Activated CD4-positive, alpha-beta T cell treated with anti-CD3 and anti-CD28 coated beads, Interleukin-2, amount 10 ng/mL, durations not matched to agents 7 days and 5 days (primary cell): ENCODE measurements at regions not wholly inside any gene's neighbourhood (a gene's known extent, or its start where the extent isn't known, plus 50 kb on each side); places are given as distances from the start of the nearest gene placed in this dataset.

Experiments
- CTCF ChIA-PET: fragments of 350-600 bp; sonication (Branson Sonifier 250); formaldehyde crosslinking; loops from one replicate; lab custom pipeline; 2021; ENCODE audit warnings: antibody characterized with exemption; lab: Charles Lee
- POLR2A ChIA-PET: fragments of 350-600 bp; sonication (Branson Sonifier 250); formaldehyde crosslinking; loops from one replicate; lab custom pipeline; 2021; ENCODE audit warnings: antibody characterized with exemption; lab: Charles Lee
- DNase-seq: peaks from one replicate; pipeline ENCODE4 v3.0.0-alpha.2; 2020
- H3K27ac Mint-ChIP-seq: one replicate; pipeline ENCODE4 v1.8.0; 2021; ENCODE audit warnings: mild to moderate bottlenecking, moderate library complexity, mixed read lengths
- H3K27me3 Mint-ChIP-seq: one replicate; pipeline ENCODE4 v1.8.0; 2021; ENCODE audit warnings: mixed read lengths
- H3K36me3 Mint-ChIP-seq: one replicate; pipeline ENCODE4 v1.8.0; 2021; ENCODE audit warnings: low read depth, mixed read lengths
- H3K4me1 Mint-ChIP-seq: one replicate; pipeline ENCODE4 v1.8.0; 2021; ENCODE audit warnings: mixed read lengths
- H3K4me3 Mint-ChIP-seq: one replicate; pipeline ENCODE4 v1.8.0; 2021; ENCODE audit warnings: mild to moderate bottlenecking, moderate library complexity, mixed read lengths
- H3K9me3 Mint-ChIP-seq: one replicate; pipeline ENCODE4 v1.8.0; 2021; ENCODE audit warnings: mixed read lengths

- Mint-ChIP-seq H3K36me3 (no peaks in the 10 kb centered on the region), H3K4me1 (no peaks in the 10 kb centered on the region), H3K27ac (no peak overlapping the region), H3K9me3 (peaks cover 3% of the 10 kb centered on the region), H3K4me3 (no peak overlapping the region), H3K27me3 (no peaks in the 10 kb centered on the region)
- ChIA-PET POLR2A (no interaction called here), CTCF (interaction anchor here (0.6 kb wide), 1 partner anchor 46 kb away, joined by 3 read pairs; no protein-coding TSS in a partner anchor)
- no peak for DNase-seq
Measured at GRCh38 chr2:146189541-146189940, 1655.3 kb upstream of the ACVR2A start.

GRCh38 chr2:146173934-146174333, 1654.0 kb upstream of the ZEB2 start:
- no peak overlapping the region for H3K27ac Mint-ChIP-seq
- no peak overlapping the region for H3K4me3 Mint-ChIP-seq
- H3K4me1 Mint-ChIP-seq = no peaks in the 10 kb centered on the region
- H3K27me3 Mint-ChIP-seq = no peaks in the 10 kb centered on the region
- H3K9me3 Mint-ChIP-seq = peaks cover 6% of the 10 kb centered on the region
- H3K36me3 Mint-ChIP-seq = no peaks in the 10 kb centered on the region
- DNase-seq = no peak
- ChIA-PET POLR2A (no interaction called here), CTCF (no interaction called here)

- POLR2A ChIA-PET = no interaction called here
- CTCF ChIA-PET = no interaction called here
- no peak for DNase-seq
- peaks cover 2% of the 10 kb centered on the region for H3K9me3 Mint-ChIP-seq
- H3K36me3 Mint-ChIP-seq = no peaks in the 10 kb centered on the region
- H3K27me3 Mint-ChIP-seq = no peaks in the 10 kb centered on the region
- no peak overlapping the region for H3K4me3 Mint-ChIP-seq
- no peaks in the 10 kb centered on the region for H3K4me1 Mint-ChIP-seq
- H3K27ac Mint-ChIP-seq = no peak overlapping the region
Measured at GRCh38 chr2:146161256-146161882, 1641.5 kb upstream of the ZEB2 start.

GRCh38 chr2:146158072-146158674, 1638.3 kb upstream of the ZEB2 start:
- CTCF ChIA-PET = no interaction called here
- no peaks in the 10 kb centered on the region for H3K4me1 Mint-ChIP-seq
- POLR2A ChIA-PET = no interaction called here
- H3K9me3 Mint-ChIP-seq = no peaks in the 10 kb centered on the region
- no peak overlapping the region for H3K4me3 Mint-ChIP-seq
- DNase-seq = no peak
- H3K36me3 Mint-ChIP-seq = no peaks in the 10 kb centered on the region
- no peaks in the 10 kb centered on the region for H3K27me3 Mint-ChIP-seq
- no peak overlapping the region for H3K27ac Mint-ChIP-seq

- Mint-ChIP-seq H3K27ac (no peak overlapping the region), H3K4me3 (no peak overlapping the region)
- POLR2A ChIA-PET = no interaction called here
Measured at GRCh38 chr2:146147448-146148012, 1627.6 kb upstream of the ZEB2 start.

GRCh38 chr2:146143971-146144370, 1624.1 kb upstream of the ZEB2 start:
- DNase-seq = no peak
- Mint-ChIP-seq H3K9me3 (no peaks in the 10 kb centered on the region), H3K27ac (no peak overlapping the region), H3K4me1 (no peaks in the 10 kb centered on the region), H3K36me3 (no peaks in the 10 kb centered on the region), H3K27me3 (no peaks in the 10 kb centered on the region), H3K4me3 (no peak overlapping the region)
- CTCF ChIA-PET = no interaction called here
- POLR2A ChIA-PET = no interaction called here

More at GRCh38 chr2:146147448-146148012, 1627.6 kb upstream of the ZEB2 start:
- Mint-ChIP-seq H3K4me1 (no peaks in the 10 kb centered on the region), H3K27me3 (no peaks in the 10 kb centered on the region), H3K9me3 (no peaks in the 10 kb centered on the region), H3K36me3 (no peaks in the 10 kb centered on the region)
- DNase-seq = no peak
- CTCF ChIA-PET = no interaction called here

GRCh38 chr2:146138820-146139219, 1618.9 kb upstream of the ZEB2 start:
- DNase-seq = no peak
- H3K27me3 Mint-ChIP-seq = no peaks in the 10 kb centered on the region
- ChIA-PET POLR2A (no interaction called here), CTCF (no interaction called here)
- no peaks in the 10 kb centered on the region for H3K36me3 Mint-ChIP-seq
- H3K9me3 Mint-ChIP-seq = peaks cover 2% of the 10 kb centered on the region
- no peak overlapping the region for H3K4me3 Mint-ChIP-seq
- H3K4me1 Mint-ChIP-seq = no peaks in the 10 kb centered on the region
- no peak overlapping the region for H3K27ac Mint-ChIP-seq

- H3K4me3 Mint-ChIP-seq = no peak overlapping the region
- ChIA-PET CTCF (no interaction called here), POLR2A (no interaction called here)
- no peaks in the 10 kb centered on the region for H3K4me1 Mint-ChIP-seq
- no peak overlapping the region for H3K27ac Mint-ChIP-seq
- peaks cover 2% of the 10 kb centered on the region for H3K9me3 Mint-ChIP-seq
- no peak for DNase-seq
- H3K27me3 Mint-ChIP-seq = no peaks in the 10 kb centered on the region
- H3K36me3 Mint-ChIP-seq = no peaks in the 10 kb centered on the region
Measured at GRCh38 chr2:146135245-146135644, 1615.3 kb upstream of the ZEB2 start.

- ChIA-PET POLR2A (no interaction called here), CTCF (no interaction called here)
- Mint-ChIP-seq H3K4me3 (no peak overlapping the region), H3K9me3 (no peaks in the 10 kb centered on the region), H3K36me3 (no peaks in the 10 kb centered on the region), H3K27me3 (no peaks in the 10 kb centered on the region), H3K27ac (no peak overlapping the region), H3K4me1 (no peaks in the 10 kb centered on the region)
- DNase-seq = no peak
Measured at GRCh38 chr2:146131785-146132184, 1611.9 kb upstream of the ZEB2 start.

GRCh38 chr2:146131048-146131447, 1611.1 kb upstream of the ZEB2 start:
- ChIA-PET POLR2A (no interaction called here), CTCF (no interaction called here)
- no peaks in the 10 kb centered on the region for H3K27me3 Mint-ChIP-seq
- no peaks in the 10 kb centered on the region for H3K36me3 Mint-ChIP-seq
- no peak for DNase-seq
- no peaks in the 10 kb centered on the region for H3K4me1 Mint-ChIP-seq
- no peaks in the 10 kb centered on the region for H3K9me3 Mint-ChIP-seq
- H3K27ac Mint-ChIP-seq = no peak overlapping the region
- no peak overlapping the region for H3K4me3 Mint-ChIP-seq

GRCh38 chr2:146130290-146130689, 1610.4 kb upstream of the ZEB2 start:
- Mint-ChIP-seq H3K9me3 (no peaks in the 10 kb centered on the region), H3K4me3 (no peak overlapping the region), H3K27me3 (no peaks in the 10 kb centered on the region), H3K4me1 (no peaks in the 10 kb centered on the region), H3K36me3 (no peaks in the 10 kb centered on the region), H3K27ac (no peak overlapping the region)
- ChIA-PET POLR2A (no interaction called here), CTCF (no interaction called here)
- no peak for DNase-seq

GRCh38 chr2:146129231-146129630, 1609.3 kb upstream of the ZEB2 start:
- no peaks in the 10 kb centered on the region for H3K36me3 Mint-ChIP-seq

GRCh38 chr2:146128216-146128615, 1608.3 kb upstream of the ZEB2 start:
- no peak for DNase-seq
- POLR2A ChIA-PET = no interaction called here
- no peaks in the 10 kb centered on the region for H3K36me3 Mint-ChIP-seq
- H3K9me3 Mint-ChIP-seq = no peaks in the 10 kb centered on the region
- H3K27ac Mint-ChIP-seq = no peak overlapping the region
- no peaks in the 10 kb centered on the region for H3K4me1 Mint-ChIP-seq
- CTCF ChIA-PET = no interaction called here
- no peaks in the 10 kb centered on the region for H3K27me3 Mint-ChIP-seq
- no peak overlapping the region for H3K4me3 Mint-ChIP-seq

More at GRCh38 chr2:146129231-146129630, 1609.3 kb upstream of the ZEB2 start:
- Mint-ChIP-seq H3K4me3 (no peak overlapping the region), H3K4me1 (no peaks in the 10 kb centered on the region), H3K27me3 (no peaks in the 10 kb centered on the region), H3K9me3 (no peaks in the 10 kb centered on the region), H3K27ac (no peak overlapping the region)
- no peak for DNase-seq
- ChIA-PET CTCF (no interaction called here), POLR2A (no interaction called here)
